ENCODE measurements at regions not wholly inside any gene's neighbourhood (a gene's known extent, or its start where the extent isn't known, plus 50 kb on each side); places are given as distances from the start of the nearest gene placed in this dataset.

DNA sequence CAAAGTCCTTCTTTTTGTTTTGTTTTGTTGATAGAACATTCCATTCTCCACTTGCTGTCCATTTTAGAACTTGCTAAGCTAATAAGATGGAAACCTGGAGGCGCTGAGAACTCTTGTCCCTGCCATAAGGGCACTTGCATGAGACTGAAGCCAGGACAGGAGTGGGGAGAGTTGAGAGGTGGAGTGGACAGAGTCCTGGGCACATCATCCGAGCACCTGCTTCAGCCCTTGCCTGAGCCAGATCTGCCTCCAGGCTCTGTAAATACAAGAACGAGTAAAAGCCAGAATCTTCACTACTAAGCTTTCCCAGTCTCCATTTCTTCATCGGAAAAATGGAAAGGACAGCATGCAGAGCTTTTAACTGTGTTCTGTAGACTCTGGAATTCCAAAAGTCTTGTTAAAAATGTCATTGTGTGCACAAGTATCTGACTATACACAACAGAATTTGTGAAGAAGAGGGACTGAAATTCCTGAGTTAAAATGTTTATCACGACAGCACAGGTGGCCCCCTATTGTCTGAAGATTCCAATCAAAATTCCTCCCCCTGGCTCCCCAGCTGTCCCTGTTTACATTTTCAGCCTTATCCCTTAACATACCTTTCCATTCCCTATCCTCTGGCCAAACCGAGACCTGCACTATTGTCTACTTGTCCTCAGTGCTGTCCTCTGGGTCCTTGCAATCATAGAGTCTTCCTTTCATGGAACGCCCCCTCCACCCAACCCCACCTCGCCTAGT, 498.2 kb upstream of the TNP1 start:
- H3K27ac ChIP-seq = peak overlapping the region in 4 of 5 donors; percentile 26 to 63 (median 60)
- H3K27me3 ChIP-seq = no peaks in the 10 kb centered on the region
- WGBS, 5 donors = 62 to 73% (median 72%) methylated on average over 8 of the region's 8 CpGs
- DNase-seq = no peak
- no peaks in the 10 kb centered on the region for H3K36me3 ChIP-seq
- TF ChIP-seq, protein P1, sequence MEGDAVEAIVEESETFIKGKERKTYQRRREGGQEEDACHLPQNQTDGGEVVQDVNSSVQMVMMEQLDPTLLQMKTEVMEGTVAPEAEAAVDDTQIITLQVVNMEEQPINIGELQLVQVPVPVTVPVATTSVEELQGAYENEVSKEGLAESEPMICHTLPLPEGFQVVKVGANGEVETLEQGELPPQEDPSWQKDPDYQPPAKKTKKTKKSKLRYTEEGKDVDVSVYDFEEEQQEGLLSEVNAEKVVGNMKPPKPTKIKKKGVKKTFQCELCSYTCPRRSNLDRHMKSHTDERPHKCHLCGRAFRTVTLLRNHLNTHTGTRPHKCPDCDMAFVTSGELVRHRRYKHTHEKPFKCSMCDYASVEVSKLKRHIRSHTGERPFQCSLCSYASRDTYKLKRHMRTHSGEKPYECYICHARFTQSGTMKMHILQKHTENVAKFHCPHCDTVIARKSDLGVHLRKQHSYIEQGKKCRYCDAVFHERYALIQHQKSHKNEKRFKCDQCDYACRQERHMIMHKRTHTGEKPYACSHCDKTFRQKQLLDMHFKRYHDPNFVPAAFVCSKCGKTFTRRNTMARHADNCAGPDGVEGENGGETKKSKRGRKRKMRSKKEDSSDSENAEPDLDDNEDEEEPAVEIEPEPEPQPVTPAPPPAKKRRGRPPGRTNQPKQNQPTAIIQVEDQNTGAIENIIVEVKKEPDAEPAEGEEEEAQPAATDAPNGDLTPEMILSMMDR (IDR thresholded peaks at IDR 0.05) = no peak
- TF ChIP-seq POLR2A (IDR thresholded peaks at IDR 0.05) = no peak
- TF ChIP-seq POLR2AphosphoS5 (IDR thresholded peaks at IDR 0.05) = no peak
- no peak for TF ChIP-seq EP300 (IDR thresholded peaks at IDR 0.05)
- H3K4me1 ChIP-seq = peaks cover 0 to 49% (median 23%) of the 10 kb centered on the region in 4 donors
- H3K9me3 ChIP-seq = no peaks in the 10 kb centered on the region
- intact Hi-C loops (cut with DNase I; ENCODE audit: low total_unique reads) = no loop called here
- no peak overlapping the region for H3K4me3 ChIP-seq

DNA sequence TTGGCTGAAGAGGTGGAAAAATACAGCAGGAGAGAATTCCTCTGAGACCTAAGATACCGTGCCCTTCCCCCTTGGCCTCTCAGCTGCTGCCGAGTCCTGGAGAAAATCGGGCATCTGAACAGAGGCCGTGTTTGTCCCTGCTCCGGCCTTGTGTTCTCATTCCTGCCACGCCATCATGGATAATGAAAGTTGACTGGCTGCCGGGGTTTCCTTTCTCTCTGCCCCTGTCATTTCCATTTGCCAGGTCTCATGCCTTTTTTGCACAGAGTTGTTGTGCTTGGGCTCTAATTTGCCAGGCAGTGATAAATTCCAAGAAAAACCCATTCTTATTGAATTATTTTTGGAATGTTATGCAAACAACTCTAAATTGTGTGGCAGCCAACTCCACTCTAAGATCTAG, 496.9 kb upstream of the TNP1 start:
- peak overlapping the region in 4 of 5 donors; percentile 26 to 63 (median 60) for H3K27ac ChIP-seq
- intact Hi-C loops (cut with DNase I; ENCODE audit: low total_unique reads) = no loop called here
- H3K36me3 ChIP-seq = no peaks in the 10 kb centered on the region
- peaks cover 0 to 38% (median 22%) of the 10 kb centered on the region in 4 donors for H3K4me1 ChIP-seq
- TF ChIP-seq EP300 (IDR thresholded peaks at IDR 0.05) (no peak), POLR2A (IDR thresholded peaks at IDR 0.05) (no peak), POLR2AphosphoS5 (IDR thresholded peaks at IDR 0.05) (no peak)
- TF ChIP-seq, protein P1 (IDR thresholded peaks at IDR 0.05) = no peak
- H3K9me3 ChIP-seq = no peaks in the 10 kb centered on the region
- WGBS, 5 donors = 57 to 70% (median 67%) methylated on average over 7 of the region's 7 CpGs
- no peak overlapping the region for H3K4me3 ChIP-seq
- peak in 1 of 2 donors; percentile 40 for DNase-seq
- H3K27me3 ChIP-seq = no peaks in the 10 kb centered on the region

DNA sequence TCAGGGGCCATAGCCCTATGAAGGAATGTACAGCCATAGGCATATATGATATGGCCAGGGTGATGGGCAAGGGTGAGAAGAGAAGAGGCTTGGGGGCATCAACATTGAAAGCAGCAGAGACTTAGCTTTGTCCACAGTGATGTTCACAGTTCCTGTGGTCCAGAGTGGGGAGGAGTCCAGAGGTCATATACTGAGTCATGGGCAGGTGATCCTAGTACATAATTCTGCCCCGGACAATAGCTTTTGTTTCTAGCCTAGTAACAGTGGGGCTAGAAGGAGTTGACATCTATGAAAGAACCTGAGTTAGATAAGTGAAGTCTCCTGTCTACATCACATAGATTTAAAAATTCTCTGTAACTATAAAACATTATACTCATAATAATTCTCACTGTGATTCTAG, 496.3 kb upstream of the TNP1 start:
- peaks cover 0 to 32% (median 19%) of the 10 kb centered on the region in 4 donors for H3K4me1 ChIP-seq
- intact Hi-C loops (cut with DNase I; ENCODE audit: low total_unique reads) = no loop called here
- no peaks in the 10 kb centered on the region for H3K27me3 ChIP-seq
- no peak overlapping the region for H3K4me3 ChIP-seq
- no peaks in the 10 kb centered on the region for H3K36me3 ChIP-seq
- WGBS, 5 donors = 72 to 92% (median 88%) methylated on average over 1 of the region's 1 CpG
- no peaks in the 10 kb centered on the region for H3K9me3 ChIP-seq
- TF ChIP-seq, protein P1 (IDR thresholded peaks at IDR 0.05) = no peak
- no peak for TF ChIP-seq POLR2A (IDR thresholded peaks at IDR 0.05)
- TF ChIP-seq POLR2AphosphoS5 (IDR thresholded peaks at IDR 0.05) = no peak
- TF ChIP-seq EP300 (IDR thresholded peaks at IDR 0.05) = no peak
- H3K27ac ChIP-seq = peak overlapping the region in 2 of 5 donors; percentile 60 to 63
- DNase-seq = no peak

DNA sequence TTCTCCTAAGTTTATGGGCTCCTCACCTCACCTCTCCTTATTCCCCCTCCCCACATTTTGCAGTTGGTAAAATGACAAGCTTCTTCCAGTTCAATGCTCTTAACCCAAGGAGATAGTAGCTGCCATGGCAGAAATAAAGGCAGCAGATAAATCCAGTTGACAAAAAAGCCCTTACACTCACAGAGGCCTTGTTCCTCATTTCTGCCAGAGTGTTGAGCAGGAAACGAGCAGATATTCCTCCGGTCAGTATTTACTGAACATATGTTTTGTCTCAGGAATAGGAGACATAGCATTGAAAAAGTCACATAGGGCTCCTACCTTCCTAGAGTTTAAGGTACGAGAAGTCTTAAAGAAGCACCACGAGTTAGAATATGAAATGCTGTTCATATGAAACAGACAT, 493.7 kb upstream of the TNP1 start:
- intact Hi-C loops (cut with DNase I; ENCODE audit: low total_unique reads) = no loop called here
- Histone ChIP-seq H3K36me3 (no peaks in the 10 kb centered on the region), H3K27me3 (no peaks in the 10 kb centered on the region), H3K4me3 (no peak overlapping the region), H3K27ac (no peak overlapping the region), H3K9me3 (no peaks in the 10 kb centered on the region), H3K4me1 (peaks cover 0 to 19% (median 8%) of the 10 kb centered on the region in 4 donors)
- TF ChIP-seq, protein P1 (IDR thresholded peaks at IDR 0.05) = no peak
- no peak for TF ChIP-seq POLR2AphosphoS5 (IDR thresholded peaks at IDR 0.05)
- TF ChIP-seq POLR2A (IDR thresholded peaks at IDR 0.05) = no peak
- no peak for TF ChIP-seq EP300 (IDR thresholded peaks at IDR 0.05)
- WGBS, 5 donors = 76 to 88% (median 83%) methylated on average over 4 of the region's 4 CpGs
- DNase-seq = no peak
